Fibroblast of villous mesenchyme (primary cell): ENCODE measurements at regions not wholly inside any gene's neighbourhood (a gene's known extent, or its start where the extent isn't known, plus 50 kb on each side); places are given as distances from the start of the nearest gene placed in this dataset.

Experiments
- DNase-seq: peaks from one replicate; pipeline ENCODE4 v3.0.0-alpha.2; 2010; ENCODE audit warnings: low read depth
- H3K4me3 ChIP-seq: 2 replicates; pipeline ENCODE4 v1.5.1; 2011; ENCODE audit warnings: low read depth, mild to moderate bottlenecking, low read length
- TF ChIP-seq, protein P1 (sequence below): IDR thresholded peaks from 2 replicates; pipeline ENCODE4 v1.5.1; 2012; ENCODE audit warnings: low read depth, mild to moderate bottlenecking, low read length; ENCODE audit not compliant: insufficient read depth

DNA sequence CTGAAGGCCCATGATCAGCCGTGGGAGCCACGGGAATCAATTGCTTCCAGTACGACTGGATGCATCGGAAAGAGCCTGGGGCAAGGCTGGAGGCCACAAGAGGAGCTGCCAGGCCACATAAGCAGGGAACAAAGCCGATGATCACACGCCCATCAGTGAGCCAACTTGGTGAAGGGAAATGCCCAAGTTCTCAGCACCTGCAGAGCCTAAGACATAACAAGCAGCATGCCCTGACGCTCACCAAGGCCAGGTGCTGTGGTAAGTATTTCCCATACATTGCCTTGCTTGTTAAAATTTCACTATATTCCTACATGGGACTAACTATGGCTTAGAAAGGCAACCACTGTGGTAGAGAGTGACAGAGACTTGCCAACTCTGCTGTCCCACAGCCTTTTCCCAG lies 555.9 kb downstream of the BCL11B start:
- H3K4me3 ChIP-seq: no peak overlapping the region
- TF ChIP-seq, protein P1, sequence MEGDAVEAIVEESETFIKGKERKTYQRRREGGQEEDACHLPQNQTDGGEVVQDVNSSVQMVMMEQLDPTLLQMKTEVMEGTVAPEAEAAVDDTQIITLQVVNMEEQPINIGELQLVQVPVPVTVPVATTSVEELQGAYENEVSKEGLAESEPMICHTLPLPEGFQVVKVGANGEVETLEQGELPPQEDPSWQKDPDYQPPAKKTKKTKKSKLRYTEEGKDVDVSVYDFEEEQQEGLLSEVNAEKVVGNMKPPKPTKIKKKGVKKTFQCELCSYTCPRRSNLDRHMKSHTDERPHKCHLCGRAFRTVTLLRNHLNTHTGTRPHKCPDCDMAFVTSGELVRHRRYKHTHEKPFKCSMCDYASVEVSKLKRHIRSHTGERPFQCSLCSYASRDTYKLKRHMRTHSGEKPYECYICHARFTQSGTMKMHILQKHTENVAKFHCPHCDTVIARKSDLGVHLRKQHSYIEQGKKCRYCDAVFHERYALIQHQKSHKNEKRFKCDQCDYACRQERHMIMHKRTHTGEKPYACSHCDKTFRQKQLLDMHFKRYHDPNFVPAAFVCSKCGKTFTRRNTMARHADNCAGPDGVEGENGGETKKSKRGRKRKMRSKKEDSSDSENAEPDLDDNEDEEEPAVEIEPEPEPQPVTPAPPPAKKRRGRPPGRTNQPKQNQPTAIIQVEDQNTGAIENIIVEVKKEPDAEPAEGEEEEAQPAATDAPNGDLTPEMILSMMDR: no peak
- DNase-seq: no peak

DNA sequence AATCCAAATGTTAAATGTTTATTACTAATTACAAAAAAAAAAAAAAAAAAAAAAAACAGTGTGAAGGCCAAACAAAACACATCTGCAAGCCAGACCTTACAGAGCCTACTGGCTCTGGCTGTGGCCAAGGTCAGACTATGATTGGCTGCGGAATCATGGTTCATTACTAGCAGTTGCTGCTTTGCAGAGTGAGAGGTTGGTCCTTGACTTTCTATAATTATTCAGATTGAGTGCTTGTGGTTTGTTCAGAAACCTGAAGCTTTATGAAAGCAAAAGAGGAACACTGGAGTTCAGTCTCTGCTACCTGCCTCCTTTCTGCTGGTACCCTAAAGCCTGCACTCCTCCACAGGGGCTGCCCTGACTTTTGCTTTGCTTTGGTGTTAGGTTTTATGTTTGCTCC lies 550.9 kb downstream of the BCL11B start:
- H3K4me3 ChIP-seq: no peak overlapping the region
- TF ChIP-seq, protein P1: no peak
- DNase-seq: no peak

DNA sequence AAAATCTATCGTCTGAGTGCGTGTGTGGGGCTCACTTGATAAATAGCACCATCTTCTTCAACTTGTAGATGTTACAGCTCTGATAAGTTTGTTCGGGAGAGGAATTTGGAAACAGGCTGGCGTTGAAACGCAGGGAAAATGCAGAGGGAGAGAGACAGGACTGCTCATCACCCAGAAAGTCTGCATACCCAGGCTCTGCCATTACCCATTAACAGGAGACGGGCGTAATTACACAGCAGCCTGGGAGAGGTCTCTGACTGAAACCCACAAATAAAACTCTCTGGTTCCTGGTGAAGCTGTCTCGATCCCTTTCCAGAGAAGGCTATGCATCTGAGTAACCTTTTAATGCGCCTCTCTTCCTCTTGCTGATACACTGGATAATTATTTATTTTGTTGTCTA lies 547.3 kb downstream of the BCL11B start:
- TF ChIP-seq, protein P1: no peak
- DNase-seq: no peak
- no peak overlapping the region for H3K4me3 ChIP-seq

DNA sequence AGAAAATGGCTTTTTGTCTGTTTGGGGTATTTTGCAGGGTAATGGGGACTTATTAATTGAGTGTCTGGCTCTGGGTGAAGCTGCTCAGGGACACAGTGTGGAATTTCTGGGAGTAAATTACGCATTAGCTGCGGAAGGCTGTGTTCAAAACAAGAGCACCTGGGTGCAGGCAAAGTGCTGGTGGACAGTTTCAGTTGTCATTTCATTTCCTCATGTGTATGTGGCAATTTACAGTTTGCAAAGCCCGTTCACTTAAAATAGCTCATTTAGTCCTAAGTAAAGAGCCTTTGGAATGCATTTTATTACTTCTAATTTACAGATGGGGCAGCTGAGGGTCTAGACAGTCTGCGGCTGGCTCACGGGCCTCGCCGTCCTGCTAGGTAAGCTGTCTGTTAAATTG lies 546.8 kb downstream of the BCL11B start:
- TF ChIP-seq, protein P1: no peak
- no peak for DNase-seq

GRCh38 chr14:98725676-98726075 lies 546.3 kb downstream of the BCL11B start:
- no peak overlapping the region for H3K4me3 ChIP-seq
- TF ChIP-seq, protein P1: no peak
- no peak for DNase-seq

More for the DNA sequence above, 546.8 kb downstream of the BCL11B start:
- no peak overlapping the region for H3K4me3 ChIP-seq

- no peak for DNase-seq
- H3K4me3 ChIP-seq: no peak overlapping the region
- TF ChIP-seq, protein P1: no peak
These were observed 545.2 kb downstream of the BCL11B start for GRCh38 chr14:98726585-98727405.

- TF ChIP-seq, protein P1: no peak
- H3K4me3 ChIP-seq: no peak overlapping the region
- DNase-seq: no peak
These were observed 544.0 kb downstream of the BCL11B start for GRCh38 chr14:98728024-98728423.
